GM12873 (cell line): ENCODE measurements at regions not wholly inside any gene's neighbourhood (a gene's known extent, or its start where the extent isn't known, plus 50 kb on each side); places are given as distances from the start of the nearest gene placed in this dataset.

ENCODE experiments used
- CTCF ChIP-seq: IDR thresholded peaks from 2 replicates; pipeline ENCODE4 v1.5.1; 2012; ENCODE audit warnings: low read depth, mild to moderate bottlenecking, moderate library complexity, low read length, control low read depth; ENCODE audit not compliant: insufficient read depth; ENCODE audit errors: missing control alignments

- TF ChIP-seq CTCF = no peak
Observed at GRCh38 chr4:16450724-16451123, 224.5 kb upstream of the TAPT1 start.

GRCh38 chr4:16450031-16450430, 223.8 kb upstream of the TAPT1 start:
- no peak for TF ChIP-seq CTCF

GRCh38 chr4:16449406-16449805, 223.1 kb upstream of the TAPT1 start:
- no peak for TF ChIP-seq CTCF

- no peak for TF ChIP-seq CTCF
Observed at GRCh38 chr4:16448241-16448840, 222.1 kb upstream of the TAPT1 start.

GRCh38 chr4:16443504-16444088, 217.3 kb upstream of the TAPT1 start:
- TF ChIP-seq CTCF = peak; percentile 72

- no peak for TF ChIP-seq CTCF
Observed at GRCh38 chr4:16442296-16442695, 216.0 kb upstream of the TAPT1 start.

GRCh38 chr4:16439768-16440167, 213.5 kb upstream of the TAPT1 start:
- TF ChIP-seq CTCF = no peak
